ENCODE measurements at regions not wholly inside any gene's neighbourhood (a gene's known extent, or its start where the extent isn't known, plus 50 kb on each side); places are given as distances from the start of the nearest gene placed in this dataset.

GRCh38 chr14:81955123-81955522 lies 421.5 kb upstream of the SEL1L start:
- no peak for TF ChIP-seq CTCF (IDR thresholded peaks at IDR 0.05; ENCODE audit: low read depth, low read length)
- no peak overlapping the region for H3K4me3 ChIP-seq (ENCODE audit: low read depth, low read length)

- H3K4me3 ChIP-seq (ENCODE audit: low read depth, low read length): no peak overlapping the region
- no peak for TF ChIP-seq CTCF (IDR thresholded peaks at IDR 0.05; ENCODE audit: low read depth, low read length)
Measured at GRCh38 chr14:81960781-81961180, 427.1 kb upstream of the SEL1L start.

- no peak overlapping the region for H3K4me3 ChIP-seq (ENCODE audit: low read depth, low read length)
- TF ChIP-seq CTCF (IDR thresholded peaks at IDR 0.05; ENCODE audit: low read depth, low read length): no peak
Measured at GRCh38 chr14:81963846-81964245, 430.2 kb upstream of the SEL1L start.

GRCh38 chr14:81970307-81970706 lies 436.7 kb upstream of the SEL1L start:
- TF ChIP-seq CTCF (IDR thresholded peaks at IDR 0.05; ENCODE audit: low read depth, low read length): no peak
- no peak overlapping the region for H3K4me3 ChIP-seq (ENCODE audit: low read depth, low read length)

- TF ChIP-seq CTCF (IDR thresholded peaks at IDR 0.05; ENCODE audit: low read depth, low read length): no peak
Measured at GRCh38 chr14:81971911-81972310, 438.3 kb upstream of the SEL1L start.

GRCh38 chr14:81972601-81973000 lies 438.9 kb upstream of the SEL1L start:
- TF ChIP-seq CTCF (IDR thresholded peaks at IDR 0.05; ENCODE audit: low read depth, low read length): no peak
- H3K4me3 ChIP-seq (ENCODE audit: low read depth, low read length): no peak overlapping the region

More at GRCh38 chr14:81971911-81972310, 438.3 kb upstream of the SEL1L start:
- H3K4me3 ChIP-seq (ENCODE audit: low read depth, low read length): no peak overlapping the region

GRCh38 chr14:81974543-81974942 lies 440.9 kb upstream of the SEL1L start:
- no peak overlapping the region for H3K4me3 ChIP-seq (ENCODE audit: low read depth, low read length)
- no peak for TF ChIP-seq CTCF (IDR thresholded peaks at IDR 0.05; ENCODE audit: low read depth, low read length)

Data from WI38 (cell line).